ENCODE measurements at regions not wholly inside any gene's neighbourhood (a gene's known extent, or its start where the extent isn't known, plus 50 kb on each side); places are given as distances from the start of the nearest gene placed in this dataset.

- H3K4me2 ChIP-seq (ENCODE audit: insufficient read depth, low read length) = no peak overlapping the region
- POLR2A ChIA-PET = no interaction called here
- CTCF ChIA-PET = no interaction called here
- H3K27me3 ChIP-seq (ENCODE audit: control insufficient read depth in 2 of 2, insufficient read depth in 2 of 2, low read length in 2 of 2) = no peaks in the 10 kb centered on the region
- DNase-seq (ENCODE audit: low read depth, low spot score) (no peak), FAIRE-seq (no peak)
- no peaks in the 10 kb centered on the region for H3K36me3 ChIP-seq (ENCODE audit: control insufficient read depth in 2 of 2, extremely low read depth in 1 of 2, insufficient read depth in 2 of 2, low read length in 2 of 2)
- H3K4me1 ChIP-seq (ENCODE audit: control insufficient read depth, extremely low read depth, insufficient read depth, low read length) = no peaks in the 10 kb centered on the region
- dilution Hi-C loops (cut with MboI; ENCODE audit: extremely low pct_ligation_motif_present, low sequenced_read_pairs) (no loop called here), intact Hi-C loops (cut with micrococcal nuclease) (no loop called here)
- H3K9me1 ChIP-seq (replicated peaks; ENCODE audit: control insufficient read depth, extremely low read depth, insufficient read depth, low read length) = no peaks in the 10 kb centered on the region
- TF ChIP-seq FOS (IDR thresholded peaks at IDR 0.05; ENCODE audit: borderline replicate concordance, insufficient read depth, low read length) (no peak), JUN (IDR thresholded peaks at IDR 0.05; ENCODE audit: borderline replicate concordance, insufficient read depth, insufficient read length, low read depth) (no peak), EZH2 (IDR thresholded peaks at IDR 0.05; ENCODE audit: borderline replicate concordance, low read depth, low read length, severe bottlenecking) (no peak), MYC (IDR thresholded peaks at IDR 0.05; ENCODE audit: low read depth, low read length) (no peak), POLR2AphosphoS5 (IDR thresholded peaks at IDR 0.05; ENCODE audit: insufficient read depth, low read depth, low read length) (no peak), POLR2A (IDR thresholded peaks at IDR 0.05; ENCODE audit: low read depth, low read length) (no peak), GATA2 (IDR thresholded peaks at IDR 0.05; ENCODE audit: insufficient read depth, insufficient read length, low read depth, low read length) (no peak)
- peaks cover 2% of the 10 kb centered on the region for H3K9me3 ChIP-seq (replicated peaks; ENCODE audit: control insufficient read depth, insufficient read depth, low read length)
- no peaks in the 10 kb centered on the region for H4K20me1 ChIP-seq (replicated peaks; ENCODE audit: control insufficient read depth, extremely low read depth, insufficient read depth, low read length)
- H3K27ac ChIP-seq (ENCODE audit: insufficient read depth, low read depth, low read length) = no peak overlapping the region
- no peak overlapping the region for H2AFZ ChIP-seq (ENCODE audit: low read depth, low read length)
- no TSS peak for BruUV-seq (replicated peaks)
- H3K79me2 ChIP-seq (ENCODE audit: control insufficient read depth, insufficient read depth, low read length) = no peaks in the 10 kb centered on the region
- H3K4me3 ChIP-seq (replicated peaks in 1 of 3; ENCODE audit: insufficient read depth in 1 of 3, low read depth in 1 of 3, low read length in 3 of 3) = no peak overlapping the region
- H3K9ac ChIP-seq (replicated peaks; ENCODE audit: extremely low read depth, insufficient read depth, low read length) = no peak overlapping the region
Measured at GRCh38 chr5:2214910-2215590, 332.3 kb upstream of the IRX4 start.

GRCh38 chr5:2213121-2213730 is 330.5 kb upstream of the IRX4 start:
- FAIRE-seq (no peak), DNase-seq (ENCODE audit: low read depth, low spot score) (no peak)
- Histone ChIP-seq H3K4me3 (replicated peaks in 1 of 3; ENCODE audit: insufficient read depth in 1 of 3, low read depth in 1 of 3, low read length in 3 of 3) (no peak overlapping the region), H3K36me3 (ENCODE audit: control insufficient read depth in 2 of 2, extremely low read depth in 1 of 2, insufficient read depth in 2 of 2, low read length in 2 of 2) (no peaks in the 10 kb centered on the region), H2AFZ (ENCODE audit: low read depth, low read length) (no peak overlapping the region), H3K9me3 (replicated peaks; ENCODE audit: control insufficient read depth, insufficient read depth, low read length) (no peaks in the 10 kb centered on the region), H4K20me1 (replicated peaks; ENCODE audit: control insufficient read depth, extremely low read depth, insufficient read depth, low read length) (no peaks in the 10 kb centered on the region), H3K9me1 (replicated peaks; ENCODE audit: control insufficient read depth, extremely low read depth, insufficient read depth, low read length) (no peaks in the 10 kb centered on the region), H3K27me3 (ENCODE audit: control insufficient read depth in 2 of 2, insufficient read depth in 2 of 2, low read length in 2 of 2) (no peaks in the 10 kb centered on the region), H3K9ac (replicated peaks; ENCODE audit: extremely low read depth, insufficient read depth, low read length) (no peak overlapping the region), H3K79me2 (ENCODE audit: control insufficient read depth, insufficient read depth, low read length) (no peaks in the 10 kb centered on the region), H3K4me1 (ENCODE audit: control insufficient read depth, extremely low read depth, insufficient read depth, low read length) (no peaks in the 10 kb centered on the region), H3K4me2 (ENCODE audit: insufficient read depth, low read length) (no peak overlapping the region), H3K27ac (ENCODE audit: insufficient read depth, low read depth, low read length) (no peak overlapping the region)
- no peak for TF ChIP-seq MYC (IDR thresholded peaks at IDR 0.05; ENCODE audit: low read depth, low read length)
- no peak for TF ChIP-seq GATA2 (IDR thresholded peaks at IDR 0.05; ENCODE audit: insufficient read depth, insufficient read length, low read depth, low read length)
- no peak for TF ChIP-seq FOS (IDR thresholded peaks at IDR 0.05; ENCODE audit: borderline replicate concordance, insufficient read depth, low read length)
- TF ChIP-seq EZH2 (IDR thresholded peaks at IDR 0.05; ENCODE audit: borderline replicate concordance, low read depth, low read length, severe bottlenecking) = no peak
- no peak for TF ChIP-seq POLR2A (IDR thresholded peaks at IDR 0.05; ENCODE audit: low read depth, low read length)
- no peak for TF ChIP-seq POLR2AphosphoS5 (IDR thresholded peaks at IDR 0.05; ENCODE audit: insufficient read depth, low read depth, low read length)
- TF ChIP-seq CTCF (IDR thresholded peaks at IDR 0.05; ENCODE audit: extremely low read depth in 1 of 2, insufficient read depth in 1 of 2, low read depth in 1 of 2, low read length in 2 of 2) = no peak
- TF ChIP-seq JUN (IDR thresholded peaks at IDR 0.05; ENCODE audit: borderline replicate concordance, insufficient read depth, insufficient read length, low read depth) = no peak
- no peak for TF ChIP-seq MAX (IDR thresholded peaks at IDR 0.05; ENCODE audit: insufficient read depth, insufficient read length)
- intact Hi-C loops (cut with micrococcal nuclease) = no loop called here
- dilution Hi-C loops (cut with MboI; ENCODE audit: extremely low pct_ligation_motif_present, low sequenced_read_pairs) = no loop called here
- CTCF ChIA-PET = no interaction called here
- POLR2A ChIA-PET = no interaction called here
- no TSS peak for BruUV-seq (replicated peaks)

Data from endothelial cell of umbilical vein (primary cell).